AG04449 (cell line): ENCODE measurements at regions not wholly inside any gene's neighbourhood (a gene's known extent, or its start where the extent isn't known, plus 50 kb on each side); places are given as distances from the start of the nearest gene placed in this dataset.

Experiments
- CTCF ChIA-PET: fragments of 350-600 bp; formaldehyde crosslinking; extraction: SDS; loops from one replicate; lab custom pipeline; 2021; ENCODE audit warnings: antibody characterized with exemption; lab: Yijun Ruan, JAX
- POLR2A ChIA-PET: fragments of 400-600, 350-600 bp; formaldehyde crosslinking; extraction: SDS; loops from one replicate; lab custom pipeline; 2020; ENCODE audit warnings: antibody characterized with exemption, inconsistent platforms; lab: Yijun Ruan, JAX
- DNase-seq: peaks from one replicate; pipeline ENCODE4 v3.0.0-alpha.2; 2010; ENCODE audit warnings: low read depth, low spot score
- H3K4me3 ChIP-seq: 2 replicates; pipeline ENCODE4 v1.5.1; 2011; ENCODE audit warnings: low read depth, mild to moderate bottlenecking, control low read depth, low read length
- CTCF ChIP-seq: IDR thresholded peaks from one replicate; pipeline ENCODE4 v1.5.1; 2011; ENCODE audit warnings: mild to moderate bottlenecking, moderate library complexity, low read length, control low read depth, inconsistent platforms; ENCODE audit not compliant: insufficient read depth; ENCODE audit errors: missing control alignments

- DNase-seq, result no peak
- POLR2A ChIA-PET, result no interaction called here
- CTCF ChIA-PET, result no interaction called here
- no peak for TF ChIP-seq CTCF
- H3K4me3 ChIP-seq, result no peak overlapping the region
Measured at GRCh38 chr3:34934660-34935059, 704.7 kb upstream of the ARPP21 start.

- H3K4me3 ChIP-seq, result no peak overlapping the region
- ChIA-PET CTCF (no interaction called here), POLR2A (no interaction called here)
- no peak for TF ChIP-seq CTCF
- no peak for DNase-seq
Measured at GRCh38 chr3:34938784-34939183, 700.5 kb upstream of the ARPP21 start.

- POLR2A ChIA-PET, result no interaction called here
Measured at GRCh38 chr3:34942256-34942655, 697.1 kb upstream of the ARPP21 start.

GRCh38 chr3:34947834-34948233, 691.5 kb upstream of the ARPP21 start:
- ChIA-PET CTCF (no interaction called here), POLR2A (no interaction called here)
- no peak overlapping the region for H3K4me3 ChIP-seq
- no peak for DNase-seq
- no peak for TF ChIP-seq CTCF

More at GRCh38 chr3:34942256-34942655, 697.1 kb upstream of the ARPP21 start:
- no peak for TF ChIP-seq CTCF
- CTCF ChIA-PET, result no interaction called here
- H3K4me3 ChIP-seq, result no peak overlapping the region
- no peak for DNase-seq

DNA sequence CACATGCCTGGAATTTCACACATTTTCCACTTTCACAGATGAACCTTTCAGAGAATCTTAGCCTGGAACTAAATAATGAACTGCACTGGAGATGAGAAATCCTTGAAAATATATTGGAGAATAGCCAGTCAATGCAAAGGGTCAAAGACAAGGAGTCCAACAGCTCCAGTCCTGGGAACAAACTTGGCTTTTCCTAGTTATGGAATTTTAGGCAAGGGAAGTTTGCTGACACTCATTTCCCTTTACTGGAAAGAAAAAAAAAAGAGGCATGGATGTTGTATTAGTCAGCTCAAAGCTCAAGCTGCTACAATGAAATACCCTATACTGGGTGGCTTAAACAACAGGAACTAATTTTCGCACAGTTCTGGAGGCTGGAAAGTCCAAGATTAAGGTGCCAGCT, 690.8 kb upstream of the ARPP21 start:
- no peak for TF ChIP-seq CTCF
- POLR2A ChIA-PET, result no interaction called here
- no peak for DNase-seq
- CTCF ChIA-PET, result no interaction called here
- no peak overlapping the region for H3K4me3 ChIP-seq

GRCh38 chr3:34955680-34956079, 683.6 kb upstream of the ARPP21 start:
- POLR2A ChIA-PET, result no interaction called here
- TF ChIP-seq CTCF, result no peak
- CTCF ChIA-PET, result no interaction called here

More at GRCh38 chr3:34955680-34956079, 683.6 kb upstream of the ARPP21 start:
- H3K4me3 ChIP-seq, result no peak overlapping the region
- DNase-seq, result no peak
